Gastroesophageal sphincter (tissue), 3 donors: ENCODE measurements at regions not wholly inside any gene's neighbourhood (a gene's known extent, or its start where the extent isn't known, plus 50 kb on each side); places are given as distances from the start of the nearest gene placed in this dataset.

ENCODE experiments used
- POLR2AphosphoS5 ChIP-seq: sonication (generic); formaldehyde crosslinking; IDR thresholded peaks from one replicate; pipeline ENCODE4 v1.6.1; 2017; ENCODE audit warnings: antibody characterized with exemption
- TF ChIP-seq, protein P1 (sequence below), 4 experiments: fragments of 200-600 bp in 2 of 4; fragments of 450-650 bp in 2 of 4; sonication (generic) in 1 of 4; IDR thresholded peaks; one replicate each; pipeline ENCODE4 v1.5.1; 2017 to 2019; ENCODE audit warnings: antibody characterized with exemption in 4 of 4, mild to moderate bottlenecking in 2 of 4, moderate library complexity in 2 of 4

- TF ChIP-seq, protein P1, sequence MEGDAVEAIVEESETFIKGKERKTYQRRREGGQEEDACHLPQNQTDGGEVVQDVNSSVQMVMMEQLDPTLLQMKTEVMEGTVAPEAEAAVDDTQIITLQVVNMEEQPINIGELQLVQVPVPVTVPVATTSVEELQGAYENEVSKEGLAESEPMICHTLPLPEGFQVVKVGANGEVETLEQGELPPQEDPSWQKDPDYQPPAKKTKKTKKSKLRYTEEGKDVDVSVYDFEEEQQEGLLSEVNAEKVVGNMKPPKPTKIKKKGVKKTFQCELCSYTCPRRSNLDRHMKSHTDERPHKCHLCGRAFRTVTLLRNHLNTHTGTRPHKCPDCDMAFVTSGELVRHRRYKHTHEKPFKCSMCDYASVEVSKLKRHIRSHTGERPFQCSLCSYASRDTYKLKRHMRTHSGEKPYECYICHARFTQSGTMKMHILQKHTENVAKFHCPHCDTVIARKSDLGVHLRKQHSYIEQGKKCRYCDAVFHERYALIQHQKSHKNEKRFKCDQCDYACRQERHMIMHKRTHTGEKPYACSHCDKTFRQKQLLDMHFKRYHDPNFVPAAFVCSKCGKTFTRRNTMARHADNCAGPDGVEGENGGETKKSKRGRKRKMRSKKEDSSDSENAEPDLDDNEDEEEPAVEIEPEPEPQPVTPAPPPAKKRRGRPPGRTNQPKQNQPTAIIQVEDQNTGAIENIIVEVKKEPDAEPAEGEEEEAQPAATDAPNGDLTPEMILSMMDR (IDR thresholded peaks at IDR 0.05), result no peak
- TF ChIP-seq POLR2AphosphoS5, result no peak
These were observed 774.8 kb upstream of the TENM3 start for GRCh38 chr4:181468451-181468850.
